ENCODE measurements at regions not wholly inside any gene's neighbourhood (a gene's known extent, or its start where the extent isn't known, plus 50 kb on each side); places are given as distances from the start of the nearest gene placed in this dataset.

DNA sequence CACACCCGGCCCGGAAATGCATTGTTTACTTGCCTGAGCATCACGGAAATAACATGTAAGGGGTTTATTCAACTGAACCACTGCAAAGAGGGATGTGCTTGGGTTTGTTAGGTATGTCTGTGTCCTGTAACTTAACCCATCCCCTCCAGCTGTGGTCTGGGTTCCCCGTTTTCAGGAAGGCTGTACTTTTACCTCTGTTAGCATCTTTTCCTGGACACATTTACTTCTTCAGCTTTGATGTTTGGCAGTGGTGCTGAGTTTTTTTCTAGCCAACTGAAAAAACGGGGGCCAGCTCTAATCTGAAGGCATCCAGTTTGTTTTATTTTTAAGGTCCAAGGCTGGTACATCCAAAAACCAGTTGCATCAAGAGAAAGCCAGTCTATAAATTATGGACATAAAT lies 561.8 kb downstream of the BNC2 start:
- H4K20me1 ChIP-seq (ENCODE audit: control insufficient read depth, insufficient read depth, low read depth, low read length): no peaks in the 10 kb centered on the region
- no peaks in the 10 kb centered on the region for H3F3A ChIP-seq (ENCODE audit: control insufficient read depth, insufficient read depth)
- H3K4me2 ChIP-seq (ENCODE audit: low read length): no peak overlapping the region
- no peaks in the 10 kb centered on the region for H3K9me3 ChIP-seq (ENCODE audit: control insufficient read depth, insufficient read depth, low read length)
- H3K27me3 ChIP-seq (ENCODE audit: control insufficient read depth, low read length): no peaks in the 10 kb centered on the region
- H3K4me3 ChIP-seq (ENCODE audit: low read length): no peak overlapping the region
- H3K4me1 ChIP-seq (ENCODE audit: control insufficient read depth, low read length): no peaks in the 10 kb centered on the region
- H3K27ac ChIP-seq (ENCODE audit: low read depth, low read length): no peak overlapping the region
- no peaks in the 10 kb centered on the region for H3K79me2 ChIP-seq (ENCODE audit: control insufficient read depth, low read length)
- H3K9me2 ChIP-seq (replicated peaks; ENCODE audit: control insufficient read depth, low read length): no peaks in the 10 kb centered on the region
- H3K36me3 ChIP-seq (ENCODE audit: control insufficient read depth, low read length): no peaks in the 10 kb centered on the region
- TF ChIP-seq EZH2phosphoT487 (IDR thresholded peaks at IDR 0.05; ENCODE audit: borderline replicate concordance, low read length) (no peak), CTCF (IDR thresholded peaks at IDR 0.05; ENCODE audit: low read depth, low read length, poor library complexity, severe bottlenecking) (no peak)

GRCh38 chr9:16309082-16309468 lies 561.4 kb downstream of the BNC2 start:
- H3K9me3 ChIP-seq (ENCODE audit: control insufficient read depth, insufficient read depth, low read length): no peaks in the 10 kb centered on the region
- no peaks in the 10 kb centered on the region for H3K36me3 ChIP-seq (ENCODE audit: control insufficient read depth, low read length)
- H3K9me2 ChIP-seq (replicated peaks; ENCODE audit: control insufficient read depth, low read length): no peaks in the 10 kb centered on the region
- H3K4me2 ChIP-seq (ENCODE audit: low read length): no peak overlapping the region
- no peak overlapping the region for H3K27ac ChIP-seq (ENCODE audit: low read depth, low read length)
- H4K20me1 ChIP-seq (ENCODE audit: control insufficient read depth, insufficient read depth, low read depth, low read length): no peaks in the 10 kb centered on the region
- TF ChIP-seq CTCF (IDR thresholded peaks at IDR 0.05; ENCODE audit: low read depth, low read length, poor library complexity, severe bottlenecking) (no peak), EZH2phosphoT487 (IDR thresholded peaks at IDR 0.05; ENCODE audit: borderline replicate concordance, low read length) (no peak)
- no peaks in the 10 kb centered on the region for H3K27me3 ChIP-seq (ENCODE audit: control insufficient read depth, low read length)
- no peaks in the 10 kb centered on the region for H3K4me1 ChIP-seq (ENCODE audit: control insufficient read depth, low read length)
- H3F3A ChIP-seq (ENCODE audit: control insufficient read depth, insufficient read depth): no peaks in the 10 kb centered on the region
- no peak overlapping the region for H3K4me3 ChIP-seq (ENCODE audit: low read length)
- H3K79me2 ChIP-seq (ENCODE audit: control insufficient read depth, low read length): no peaks in the 10 kb centered on the region

DNA sequence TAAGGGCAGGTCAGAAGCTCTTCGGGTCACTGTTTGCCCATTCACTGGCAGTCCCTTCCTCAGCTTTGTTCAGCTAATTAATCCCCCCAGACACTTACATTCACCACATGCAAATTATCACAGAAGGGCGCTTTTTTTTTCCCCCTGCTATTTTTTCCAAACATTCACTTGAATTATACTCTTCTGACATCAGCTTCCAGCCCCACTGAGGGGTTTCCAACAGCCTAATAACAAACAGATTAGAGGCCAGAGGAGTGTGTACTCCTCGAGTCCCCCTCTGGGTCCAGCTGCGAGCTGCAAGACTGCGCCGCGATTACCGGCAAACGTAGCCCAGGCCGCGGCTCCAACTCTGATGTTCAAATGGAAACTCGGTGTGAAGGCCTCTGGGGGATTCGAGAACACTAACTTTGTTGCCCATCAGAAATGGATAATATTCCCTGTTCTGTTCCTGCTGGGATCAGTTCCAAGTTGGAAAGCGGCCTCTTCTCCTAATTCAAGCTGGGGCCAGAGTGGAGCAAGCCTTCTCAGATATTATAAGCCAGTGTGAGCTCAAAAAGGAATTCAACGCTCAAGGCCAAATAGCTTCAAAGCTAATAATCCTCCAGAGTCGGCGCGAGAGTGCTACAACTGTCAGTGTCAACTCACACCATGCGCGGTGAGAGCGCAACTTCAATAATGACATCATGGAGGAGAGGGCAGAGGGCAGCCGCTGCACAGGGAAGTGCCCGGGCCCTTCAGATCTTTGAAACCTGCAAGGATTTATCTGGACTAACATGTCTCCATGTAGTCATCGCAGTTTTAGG lies 560.8 kb downstream of the BNC2 start:
- Histone ChIP-seq H3K4me2 (ENCODE audit: low read length) (no peak overlapping the region), H3K79me2 (ENCODE audit: control insufficient read depth, low read length) (no peaks in the 10 kb centered on the region), H3K27ac (ENCODE audit: low read depth, low read length) (no peak overlapping the region), H3F3A (ENCODE audit: control insufficient read depth, insufficient read depth) (no peaks in the 10 kb centered on the region), H4K20me1 (ENCODE audit: control insufficient read depth, insufficient read depth, low read depth, low read length) (no peaks in the 10 kb centered on the region), H3K9me3 (ENCODE audit: control insufficient read depth, insufficient read depth, low read length) (no peaks in the 10 kb centered on the region), H3K27me3 (ENCODE audit: control insufficient read depth, low read length) (no peaks in the 10 kb centered on the region), H3K36me3 (ENCODE audit: control insufficient read depth, low read length) (no peaks in the 10 kb centered on the region), H3K4me1 (ENCODE audit: control insufficient read depth, low read length) (no peaks in the 10 kb centered on the region), H3K9me2 (replicated peaks; ENCODE audit: control insufficient read depth, low read length) (no peaks in the 10 kb centered on the region), H3K4me3 (ENCODE audit: low read length) (no peak overlapping the region)
- TF ChIP-seq EZH2phosphoT487 (IDR thresholded peaks at IDR 0.05; ENCODE audit: borderline replicate concordance, low read length): no peak
- TF ChIP-seq CTCF (IDR thresholded peaks at IDR 0.05; ENCODE audit: low read depth, low read length, poor library complexity, severe bottlenecking): no peak
